ENCODE measurements at regions not wholly inside any gene's neighbourhood (a gene's known extent, or its start where the extent isn't known, plus 50 kb on each side); places are given as distances from the start of the nearest gene placed in this dataset.

DNA sequence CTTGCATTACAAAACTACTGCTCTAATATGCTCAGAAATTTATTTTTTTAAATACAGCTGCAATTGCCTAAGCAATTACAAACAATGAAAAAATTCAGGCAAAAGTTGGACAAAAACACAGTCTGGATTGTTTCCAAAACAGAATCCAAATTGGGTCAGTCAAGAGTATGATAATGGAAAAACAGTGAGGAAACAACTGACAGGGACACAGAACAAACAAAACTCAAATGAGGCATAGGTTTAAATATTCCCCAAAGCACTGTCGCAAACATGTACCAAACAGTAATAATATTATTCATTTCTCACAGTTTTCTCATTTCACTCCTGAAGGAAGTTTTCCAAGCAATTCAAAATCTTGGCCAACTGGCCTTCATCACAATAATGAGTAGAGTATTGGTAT, 386.6 kb downstream of the CENPC start:
- H3K27me3 Mint-ChIP-seq = no peaks in the 10 kb centered on the region
- peaks cover 11% of the 10 kb centered on the region for H3K4me1 Mint-ChIP-seq (ENCODE audit: unreplicated experiment)
- no peak for DNase-seq (ENCODE audit: extremely low spot score, unreplicated experiment)
- no peaks in the 10 kb centered on the region for H3K36me3 Mint-ChIP-seq
- H3K9me3 Mint-ChIP-seq = no peaks in the 10 kb centered on the region
- TF ChIP-seq, protein P1, sequence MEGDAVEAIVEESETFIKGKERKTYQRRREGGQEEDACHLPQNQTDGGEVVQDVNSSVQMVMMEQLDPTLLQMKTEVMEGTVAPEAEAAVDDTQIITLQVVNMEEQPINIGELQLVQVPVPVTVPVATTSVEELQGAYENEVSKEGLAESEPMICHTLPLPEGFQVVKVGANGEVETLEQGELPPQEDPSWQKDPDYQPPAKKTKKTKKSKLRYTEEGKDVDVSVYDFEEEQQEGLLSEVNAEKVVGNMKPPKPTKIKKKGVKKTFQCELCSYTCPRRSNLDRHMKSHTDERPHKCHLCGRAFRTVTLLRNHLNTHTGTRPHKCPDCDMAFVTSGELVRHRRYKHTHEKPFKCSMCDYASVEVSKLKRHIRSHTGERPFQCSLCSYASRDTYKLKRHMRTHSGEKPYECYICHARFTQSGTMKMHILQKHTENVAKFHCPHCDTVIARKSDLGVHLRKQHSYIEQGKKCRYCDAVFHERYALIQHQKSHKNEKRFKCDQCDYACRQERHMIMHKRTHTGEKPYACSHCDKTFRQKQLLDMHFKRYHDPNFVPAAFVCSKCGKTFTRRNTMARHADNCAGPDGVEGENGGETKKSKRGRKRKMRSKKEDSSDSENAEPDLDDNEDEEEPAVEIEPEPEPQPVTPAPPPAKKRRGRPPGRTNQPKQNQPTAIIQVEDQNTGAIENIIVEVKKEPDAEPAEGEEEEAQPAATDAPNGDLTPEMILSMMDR (conservative IDR thresholded peaks at IDR 0.05) = no peak
- no peak overlapping the region for H3K4me3 Mint-ChIP-seq
- H3K27ac Mint-ChIP-seq = no peak overlapping the region

DNA sequence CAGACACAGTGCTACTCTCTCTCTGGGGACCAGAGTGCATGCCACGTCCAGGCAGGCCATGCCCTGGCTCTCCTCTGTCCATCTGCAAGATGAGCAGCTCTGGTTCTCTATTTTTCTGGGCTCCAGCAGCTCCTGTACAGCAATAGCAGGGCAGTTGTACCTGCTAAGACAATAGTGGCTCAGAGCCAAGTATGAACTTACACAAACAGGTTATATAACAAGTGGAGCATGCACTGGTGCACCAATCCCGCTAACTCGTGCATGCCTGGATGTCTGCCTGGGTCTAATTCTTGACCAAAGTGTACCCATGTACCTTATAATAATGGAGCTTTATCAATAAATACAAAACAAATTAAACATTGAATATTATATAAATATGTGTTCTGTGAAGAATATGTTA, 392.3 kb downstream of the CENPC start:
- Mint-ChIP-seq H3K36me3 (no peaks in the 10 kb centered on the region), H3K4me3 (no peak overlapping the region), H3K9me3 (no peaks in the 10 kb centered on the region), H3K27ac (no peak overlapping the region), H3K4me1 (ENCODE audit: unreplicated experiment) (no peaks in the 10 kb centered on the region), H3K27me3 (no peaks in the 10 kb centered on the region)
- DNase-seq (ENCODE audit: extremely low spot score, unreplicated experiment) = no peak
- TF ChIP-seq, protein P1 (conservative IDR thresholded peaks at IDR 0.05) = no peak

DNA sequence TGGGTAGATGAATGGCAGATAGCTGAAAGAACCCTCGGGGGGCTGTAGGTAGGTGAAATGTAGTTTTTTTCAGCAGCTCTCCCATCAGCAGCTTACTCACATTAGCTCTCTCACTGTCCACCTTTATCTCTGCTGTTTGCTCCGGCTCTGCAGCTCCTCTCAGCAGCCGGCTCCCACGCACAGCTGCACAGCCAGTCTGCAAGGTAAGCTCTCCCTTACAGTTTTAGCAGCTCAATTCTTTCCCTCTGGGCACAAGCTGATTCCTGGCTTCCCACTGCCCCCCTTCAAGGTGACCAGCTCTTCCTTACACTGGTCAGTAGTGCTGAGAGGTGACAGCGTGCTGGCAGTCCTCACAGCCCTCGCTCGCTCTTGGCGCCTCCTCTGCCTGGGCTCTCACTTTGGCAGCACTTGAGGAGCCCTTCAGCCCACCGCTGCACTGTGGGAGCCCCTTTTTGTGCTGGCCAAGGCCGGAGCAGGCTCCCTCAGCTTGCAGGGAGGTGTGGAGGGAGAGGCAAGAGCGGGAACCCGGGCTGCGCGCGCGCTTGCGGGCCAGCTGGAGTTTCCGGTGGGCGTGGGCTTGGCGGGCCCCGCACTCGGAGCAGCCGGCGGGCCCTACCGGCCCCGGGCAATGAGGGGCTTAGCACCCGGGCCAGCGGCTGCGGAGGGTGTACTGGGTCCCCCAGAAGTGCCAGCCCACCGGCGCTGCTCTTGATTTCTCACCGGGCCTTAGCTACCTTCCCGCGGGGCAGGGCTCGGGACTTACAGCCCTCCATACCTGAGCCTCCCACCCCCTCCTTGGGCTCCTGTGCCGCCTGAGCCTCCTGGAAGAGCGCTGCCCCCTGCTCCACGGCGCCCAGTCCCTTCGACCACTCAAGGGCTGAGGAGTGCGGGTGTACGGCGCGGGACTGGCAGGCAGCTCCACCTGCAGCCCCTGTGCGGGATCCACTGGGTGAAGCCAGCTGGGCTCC, 393.6 kb downstream of the CENPC start:
- no peak for DNase-seq (ENCODE audit: extremely low spot score, unreplicated experiment)
- no peaks in the 10 kb centered on the region for H3K27me3 Mint-ChIP-seq
- TF ChIP-seq, protein P1 (conservative IDR thresholded peaks at IDR 0.05) = no peak
- H3K4me3 Mint-ChIP-seq = no peak overlapping the region
- H3K4me1 Mint-ChIP-seq (ENCODE audit: unreplicated experiment) = no peaks in the 10 kb centered on the region
- no peak overlapping the region for H3K27ac Mint-ChIP-seq
- H3K9me3 Mint-ChIP-seq = no peaks in the 10 kb centered on the region
- H3K36me3 Mint-ChIP-seq = no peaks in the 10 kb centered on the region

DNA sequence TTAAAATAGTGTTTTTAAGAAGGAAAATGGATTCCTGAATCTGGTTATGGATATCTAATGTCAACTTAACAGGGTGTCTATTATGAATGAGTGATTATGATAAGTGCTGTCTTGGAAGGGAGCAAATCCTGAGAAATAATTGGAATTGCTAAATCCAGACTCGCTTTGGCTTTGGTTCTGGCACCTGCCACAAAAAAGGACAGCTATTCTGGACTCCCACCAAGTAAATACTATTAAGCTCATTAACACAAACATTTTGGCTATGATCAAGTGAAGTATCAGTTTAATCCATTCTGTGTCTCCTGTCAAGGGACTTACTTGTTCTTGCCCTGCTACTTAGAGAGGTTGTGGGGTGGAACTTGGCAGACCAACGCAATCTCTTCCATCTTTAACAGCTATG, 403.7 kb downstream of the CENPC start:
- no peaks in the 10 kb centered on the region for H3K4me1 Mint-ChIP-seq (ENCODE audit: unreplicated experiment)
- TF ChIP-seq, protein P1 (conservative IDR thresholded peaks at IDR 0.05) = no peak
- no peak overlapping the region for H3K4me3 Mint-ChIP-seq
- H3K27me3 Mint-ChIP-seq = no peaks in the 10 kb centered on the region
- no peaks in the 10 kb centered on the region for H3K9me3 Mint-ChIP-seq
- no peak for DNase-seq (ENCODE audit: extremely low spot score, unreplicated experiment)
- no peaks in the 10 kb centered on the region for H3K36me3 Mint-ChIP-seq
- H3K27ac Mint-ChIP-seq = no peak overlapping the region

DNA sequence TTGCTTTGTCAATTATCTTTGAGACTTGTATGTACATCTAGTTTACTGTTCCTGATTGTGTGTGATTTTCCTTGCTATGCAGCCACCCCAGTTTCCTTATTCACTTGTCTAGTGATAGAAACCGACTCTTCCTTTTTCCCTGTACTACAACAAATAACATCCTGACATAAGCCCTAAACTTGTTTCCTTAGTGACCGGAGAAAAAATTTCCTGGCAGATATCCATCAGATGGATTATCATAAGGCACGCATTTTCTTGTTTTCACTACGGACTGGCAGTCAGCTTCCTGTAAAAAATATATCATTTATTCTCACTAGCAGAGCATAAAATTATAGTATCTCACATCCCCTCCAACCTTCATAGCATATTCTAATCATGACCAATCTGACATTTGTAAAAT, 410.7 kb downstream of the CENPC start:
- TF ChIP-seq, protein P1 (conservative IDR thresholded peaks at IDR 0.05) = no peak
- Mint-ChIP-seq H3K4me3 (no peak overlapping the region), H3K9me3 (no peaks in the 10 kb centered on the region), H3K27me3 (no peaks in the 10 kb centered on the region), H3K4me1 (ENCODE audit: unreplicated experiment) (peaks cover 5% of the 10 kb centered on the region), H3K36me3 (no peaks in the 10 kb centered on the region), H3K27ac (no peak overlapping the region)
- no peak for DNase-seq (ENCODE audit: extremely low spot score, unreplicated experiment)
